Hepatocyte (in vitro differentiated cells): ENCODE measurements at regions not wholly inside any gene's neighbourhood (a gene's known extent, or its start where the extent isn't known, plus 50 kb on each side); places are given as distances from the start of the nearest gene placed in this dataset.

Experiments used
- DNase-seq: peaks from one replicate; pipeline ENCODE4 v3.0.0-alpha.2; 2016; ENCODE audit warnings: low spot score
- H2AFZ ChIP-seq: fragments of 200-600 bp; sonication (generic); 2 replicates; pipeline ENCODE4 v1.6.0; 2016; ENCODE audit warnings: antibody characterized with exemption, mild to moderate bottlenecking
- H3K27ac ChIP-seq: fragments of 200-600 bp; sonication (generic); 2 replicates; pipeline ENCODE4 v1.5.1; 2016; ENCODE audit warnings: mild to moderate bottlenecking
- H3K27me3 ChIP-seq: fragments of 200-600 bp; sonication (generic); 2 replicates; pipeline ENCODE4 v1.6.1; 2016
- H3K36me3 ChIP-seq: fragments of 200-600 bp; sonication (generic); replicated peaks from 2 replicates; pipeline ENCODE4 v1.5.1; 2016; ENCODE audit warnings: low read depth; ENCODE audit not compliant: insufficient read depth
- H3K4me1 ChIP-seq: fragments of 200-600 bp; sonication (generic); 2 replicates; pipeline ENCODE4 v1.5.1; 2016; ENCODE audit warnings: mild to moderate bottlenecking, moderate library complexity; ENCODE audit not compliant: insufficient read depth
- H3K4me2 ChIP-seq: fragments of 200-600 bp; sonication (generic); 2 replicates; pipeline ENCODE4 v1.6.0; 2016
- H3K4me3 ChIP-seq: fragments of 200-600 bp; sonication (generic); 2 replicates; pipeline ENCODE4 v1.5.1; 2016; ENCODE audit warnings: mild to moderate bottlenecking
- H3K79me2 ChIP-seq: fragments of 200-600 bp; sonication (generic); 2 replicates; pipeline ENCODE4 v1.6.0; 2017; ENCODE audit warnings: mild to moderate bottlenecking
- H3K9me2 ChIP-seq: fragments of 200-600 bp; sonication (generic); replicated peaks from 2 replicates; pipeline ENCODE4 v1.6.0; 2017; ENCODE audit warnings: mild to moderate bottlenecking; ENCODE audit not compliant: insufficient read depth
- H3K9me3 ChIP-seq: fragments of 200-600 bp; sonication (generic); 2 replicates; pipeline ENCODE4 v1.5.1; 2016; ENCODE audit warnings: low read depth, mild to moderate bottlenecking
- H4K20me1 ChIP-seq: fragments of 200-600 bp; sonication (generic); 2 replicates; pipeline ENCODE4 v1.6.0; 2016; ENCODE audit warnings: mild to moderate bottlenecking; ENCODE audit not compliant: insufficient read depth, poor library complexity, severe bottlenecking
- CTCF ChIP-seq: fragments of 200-600 bp; sonication (generic); IDR thresholded peaks from 2 replicates; pipeline ENCODE4 v1.5.1; 2016; ENCODE audit warnings: antibody characterized with exemption, mild to moderate bottlenecking; ENCODE audit not compliant: poor library complexity
- EZH2 ChIP-seq: fragments of 200-600 bp; sonication (generic); IDR thresholded peaks from 2 replicates; pipeline ENCODE4 v1.6.1; 2016; ENCODE audit warnings: antibody characterized with exemption, mild to moderate bottlenecking, borderline replicate concordance
- EZH2phosphoT487 ChIP-seq: fragments of 200-600 bp; sonication (generic); IDR thresholded peaks from one replicate; pipeline ENCODE4 v1.6.1; 2018; ENCODE audit warnings: antibody characterized with exemption, mild to moderate bottlenecking, low read depth, moderate library complexity; ENCODE audit not compliant: unreplicated experiment, severe bottlenecking
- WGBS: methylation state at CpG from one replicate; pipeline ENCODE4 v1.1.6; 2016; ENCODE audit warnings: low lambda C conversion rate; ENCODE audit errors: missing lambda C conversion rate; 5-methylcytosine and 5-hydroxymethylcytosine counted together

DNA sequence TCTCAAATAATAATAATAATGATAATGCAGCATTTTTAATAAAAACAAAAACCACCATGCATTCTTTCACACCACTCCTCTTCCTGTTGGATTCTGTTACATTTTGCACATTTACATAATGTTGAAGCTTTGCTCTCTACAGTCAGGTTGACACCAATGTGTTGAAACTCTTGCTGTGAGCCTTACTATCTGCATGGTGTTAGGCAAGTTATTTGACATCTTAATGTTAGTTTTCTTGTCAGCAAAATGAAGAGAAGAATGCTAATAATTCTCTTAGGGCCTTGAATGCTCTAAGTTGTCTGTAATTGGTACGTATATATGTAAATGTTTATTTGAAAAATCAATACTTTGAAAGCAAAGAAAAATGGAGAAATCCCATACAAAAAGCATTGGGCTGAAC is 525.5 kb upstream of the PTGER4 start:
- TF ChIP-seq EZH2 (no peak), EZH2phosphoT487 (no peak), CTCF (no peak)
- H3K4me2 ChIP-seq, result no peak overlapping the region
- no peaks in the 10 kb centered on the region for H3K36me3 ChIP-seq
- H3K27me3 ChIP-seq, result no peaks in the 10 kb centered on the region
- H3K79me2 ChIP-seq, result no peaks in the 10 kb centered on the region
- H2AFZ ChIP-seq, result no peak overlapping the region
- WGBS, result 78% methylated on average over 1 of the region's 1 CpG
- H3K4me3 ChIP-seq, result no peak overlapping the region
- no peaks in the 10 kb centered on the region for H3K9me2 ChIP-seq
- no peak overlapping the region for H3K27ac ChIP-seq
- H4K20me1 ChIP-seq, result no peaks in the 10 kb centered on the region
- no peak for DNase-seq
- no peaks in the 10 kb centered on the region for H3K9me3 ChIP-seq
- no peaks in the 10 kb centered on the region for H3K4me1 ChIP-seq

GRCh38 chr5:40150896-40151295 is 528.8 kb upstream of the PTGER4 start:
- Histone ChIP-seq H3K9me2 (no peaks in the 10 kb centered on the region), H2AFZ (no peak overlapping the region), H3K4me1 (no peaks in the 10 kb centered on the region), H3K27me3 (no peaks in the 10 kb centered on the region), H3K79me2 (no peaks in the 10 kb centered on the region), H3K36me3 (no peaks in the 10 kb centered on the region), H3K4me3 (no peak overlapping the region), H3K27ac (no peak overlapping the region), H3K4me2 (no peak overlapping the region), H3K9me3 (no peaks in the 10 kb centered on the region), H4K20me1 (no peaks in the 10 kb centered on the region)
- no peak for DNase-seq
- WGBS, result 48% methylated on average over 1 of the region's 1 CpG
- TF ChIP-seq CTCF (no peak), EZH2 (no peak), EZH2phosphoT487 (no peak)

DNA sequence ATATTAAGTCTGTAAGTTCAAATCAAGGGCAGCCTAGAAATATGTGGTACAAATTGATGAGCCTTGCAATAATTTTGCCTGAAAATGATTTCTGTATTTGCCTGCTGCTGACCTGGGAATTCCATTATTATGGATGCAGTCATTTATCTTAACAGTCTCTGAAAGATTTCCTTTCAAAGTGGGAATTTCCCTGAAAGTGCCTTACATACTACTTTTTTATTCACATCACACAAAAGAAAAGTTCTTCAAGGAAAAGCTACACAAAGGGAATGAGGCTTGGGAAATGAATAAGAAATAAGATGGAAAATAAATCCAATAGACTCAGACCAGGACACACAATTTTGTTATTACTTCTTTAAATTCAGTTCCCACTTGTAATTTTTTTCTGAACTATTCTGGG is 537.8 kb upstream of the PTGER4 start:
- Histone ChIP-seq H4K20me1 (no peaks in the 10 kb centered on the region), H3K36me3 (no peaks in the 10 kb centered on the region), H3K9me2 (no peaks in the 10 kb centered on the region), H3K4me3 (no peak overlapping the region), H3K79me2 (no peaks in the 10 kb centered on the region), H3K4me2 (no peak overlapping the region), H2AFZ (no peak overlapping the region), H3K9me3 (no peaks in the 10 kb centered on the region), H3K4me1 (no peaks in the 10 kb centered on the region), H3K27me3 (no peaks in the 10 kb centered on the region), H3K27ac (no peak overlapping the region)
- no peak for DNase-seq
- TF ChIP-seq EZH2, result no peak
- TF ChIP-seq CTCF, result no peak
- no peak for TF ChIP-seq EZH2phosphoT487

GRCh38 chr5:40141418-40141817 is 538.3 kb upstream of the PTGER4 start:
- Histone ChIP-seq H3K79me2 (no peaks in the 10 kb centered on the region), H3K27ac (no peak overlapping the region), H3K9me2 (no peaks in the 10 kb centered on the region), H3K27me3 (no peaks in the 10 kb centered on the region), H2AFZ (no peak overlapping the region), H4K20me1 (no peaks in the 10 kb centered on the region), H3K9me3 (no peaks in the 10 kb centered on the region), H3K4me1 (no peaks in the 10 kb centered on the region), H3K36me3 (no peaks in the 10 kb centered on the region), H3K4me3 (no peak overlapping the region), H3K4me2 (no peak overlapping the region)
- WGBS, result 74% methylated on average over 3 of the region's 3 CpGs
- no peak for TF ChIP-seq EZH2
- TF ChIP-seq EZH2phosphoT487, result no peak
- TF ChIP-seq CTCF, result no peak
- DNase-seq, result no peak
